GM19239 (cell line): ENCODE measurements at regions not wholly inside any gene's neighbourhood (a gene's known extent, or its start where the extent isn't known, plus 50 kb on each side); places are given as distances from the start of the nearest gene placed in this dataset.
A peak's percentile ranks its signal among the peaks of the same experiment; 100 is the strongest.

Source experiments
- DNase-seq: peaks from one replicate; pipeline ENCODE4 v3.0.0; 2011; ENCODE audit warnings: low spot score; ENCODE audit not compliant: insufficient read length
- FAIRE-seq: peaks from 2 replicates; lab custom pipeline; 2011; peaks lifted over from hg19 to GRCh38; lab: Jason Lieb, UNC

DNA sequence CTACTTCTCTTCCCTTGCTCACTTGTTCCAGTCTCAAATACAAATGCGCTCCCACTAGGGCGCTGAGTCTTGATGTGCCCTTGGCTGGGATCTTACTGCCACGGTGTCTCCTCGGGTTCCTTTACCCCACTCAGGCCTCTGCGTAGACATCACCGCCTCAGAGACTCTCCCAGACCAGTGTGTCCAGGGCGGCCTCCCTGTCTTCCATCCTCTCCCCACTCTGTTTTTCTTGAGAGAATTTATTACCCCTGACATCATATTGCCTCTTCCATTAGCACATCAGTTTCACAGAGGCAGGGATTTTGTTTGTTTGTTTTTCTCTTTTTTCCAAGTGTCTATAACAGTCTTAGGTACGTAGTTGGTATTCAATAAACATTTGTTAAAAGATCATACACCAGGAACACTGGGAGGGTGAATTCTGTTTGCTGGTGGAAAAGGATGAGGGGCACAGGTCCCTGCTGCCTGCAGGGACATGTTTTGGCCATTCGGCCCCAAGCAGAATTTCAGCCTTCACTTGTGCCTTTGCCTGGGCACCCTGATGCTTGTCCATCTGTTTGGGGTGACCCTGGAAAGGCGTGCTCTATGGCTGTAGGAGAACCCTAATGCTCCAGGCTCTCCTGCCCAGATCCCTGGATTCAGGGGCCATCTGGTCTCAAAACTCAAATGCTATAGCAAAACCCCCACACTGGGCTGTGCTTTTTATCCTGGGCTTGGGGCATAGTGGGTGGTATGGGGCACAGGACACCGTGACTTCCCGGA is 55.0 kb downstream of the RPL37A start:
- DNase-seq (no peak), FAIRE-seq (no peak)

DNA sequence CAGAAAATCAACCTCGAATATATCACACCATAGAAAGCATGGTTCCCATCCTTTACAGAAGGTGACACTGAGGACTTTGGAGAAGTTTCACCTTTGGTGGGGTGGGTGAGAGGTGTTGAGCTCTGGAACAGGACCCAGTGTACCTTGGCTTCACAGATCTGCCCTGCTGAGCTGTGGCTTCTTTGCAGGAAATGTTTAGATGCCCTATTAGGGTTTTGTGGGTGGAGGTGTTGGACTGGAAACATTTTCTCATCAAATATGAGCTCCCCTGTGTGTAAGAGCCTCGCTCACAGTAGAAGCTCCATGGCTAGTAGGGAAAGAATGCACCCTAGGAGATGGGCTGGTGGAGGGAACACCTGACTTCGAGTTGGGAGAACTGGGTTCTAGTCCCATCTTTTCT is 55.6 kb downstream of the RPL37A start:
- no peak for DNase-seq
- FAIRE-seq: no peak

- no peak for FAIRE-seq
Observed at GRCh38 chr2:216554755-216555154, 56.1 kb downstream of the RPL37A start.

GRCh38 chr2:216555274-216555673 is 56.6 kb downstream of the RPL37A start:
- no peak for DNase-seq
- no peak for FAIRE-seq

More at GRCh38 chr2:216554755-216555154, 56.1 kb downstream of the RPL37A start:
- no peak for DNase-seq

- DNase-seq (no peak), FAIRE-seq (no peak)
Observed at GRCh38 chr2:216556202-216556601, 57.6 kb downstream of the RPL37A start.

- FAIRE-seq (no peak), DNase-seq (no peak)
Observed at GRCh38 chr2:216557413-216557812, 58.8 kb downstream of the RPL37A start.

DNA sequence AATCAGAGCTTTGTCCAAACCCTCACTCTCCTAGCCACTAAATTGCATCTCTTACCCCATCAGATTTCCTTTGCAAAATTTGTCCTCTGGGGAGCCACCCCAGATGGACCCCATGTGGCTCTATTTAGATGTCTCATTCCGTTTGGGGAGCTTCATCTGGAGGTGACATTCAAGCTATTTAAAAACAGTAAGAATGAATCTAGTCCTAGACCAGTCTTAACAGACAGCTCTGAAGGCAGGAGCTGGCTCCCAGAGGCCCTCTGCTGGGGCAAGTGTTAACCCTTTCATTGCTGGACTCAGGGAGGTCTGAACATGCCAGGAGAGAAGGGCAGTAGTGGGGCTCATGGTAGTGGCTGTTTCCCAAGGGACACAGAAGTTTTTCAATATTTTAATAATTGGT is 59.2 kb downstream of the RPL37A start:
- DNase-seq: no peak
- FAIRE-seq: no peak

GRCh38 chr2:216559625-216560156 is 61.0 kb downstream of the RPL37A start:
- no peak for FAIRE-seq
- DNase-seq: no peak

DNA sequence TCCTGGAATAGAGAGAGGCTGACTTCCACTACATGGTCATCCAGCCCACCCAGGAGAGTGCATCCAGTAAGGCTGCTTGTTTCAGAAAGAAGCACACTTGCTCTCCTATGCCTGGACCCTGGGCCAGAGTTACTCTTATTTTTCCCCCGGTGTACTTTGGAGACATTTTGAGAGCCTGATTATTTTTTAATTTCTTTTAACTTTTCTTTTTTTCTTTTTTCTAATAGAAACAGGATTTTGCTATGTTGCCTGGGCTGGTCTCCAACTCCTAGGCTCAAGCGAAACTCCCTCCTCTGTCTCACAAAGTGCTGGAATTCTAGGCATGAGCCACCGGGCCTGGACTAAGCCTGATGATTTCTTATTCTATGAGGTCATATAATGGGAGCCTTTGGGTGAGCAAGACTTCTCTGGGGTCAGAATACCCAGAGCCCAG is 62.2 kb downstream of the RPL37A start:
- FAIRE-seq (no peak), DNase-seq (no peak)

- FAIRE-seq (no peak), DNase-seq (no peak)
Observed at GRCh38 chr2:216562696-216563435, 64.2 kb downstream of the RPL37A start.

DNA sequence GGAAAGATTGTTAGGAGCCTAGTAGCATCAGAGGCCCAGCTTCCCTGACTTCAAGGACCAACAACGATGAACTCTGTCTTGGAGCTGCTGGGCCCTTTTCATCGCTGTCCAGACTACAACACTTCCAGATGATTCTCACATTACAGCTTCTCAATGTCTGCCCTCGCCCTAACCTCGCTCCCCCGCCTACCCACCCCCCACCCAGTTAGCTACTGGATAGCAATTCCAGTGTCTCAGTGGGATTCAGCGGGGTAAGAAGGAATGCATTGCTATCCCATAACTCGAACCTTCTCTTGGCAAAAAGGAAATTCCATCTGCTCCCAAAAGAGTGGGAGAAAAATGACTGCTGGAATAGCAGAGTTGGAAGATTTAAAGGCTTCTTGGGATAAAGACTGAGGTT is 65.0 kb downstream of the RPL37A start:
- FAIRE-seq: no peak
- no peak for DNase-seq

GRCh38 chr2:216564611-216565010 is 66.0 kb downstream of the RPL37A start:
- FAIRE-seq (no peak), DNase-seq (no peak)

DNA sequence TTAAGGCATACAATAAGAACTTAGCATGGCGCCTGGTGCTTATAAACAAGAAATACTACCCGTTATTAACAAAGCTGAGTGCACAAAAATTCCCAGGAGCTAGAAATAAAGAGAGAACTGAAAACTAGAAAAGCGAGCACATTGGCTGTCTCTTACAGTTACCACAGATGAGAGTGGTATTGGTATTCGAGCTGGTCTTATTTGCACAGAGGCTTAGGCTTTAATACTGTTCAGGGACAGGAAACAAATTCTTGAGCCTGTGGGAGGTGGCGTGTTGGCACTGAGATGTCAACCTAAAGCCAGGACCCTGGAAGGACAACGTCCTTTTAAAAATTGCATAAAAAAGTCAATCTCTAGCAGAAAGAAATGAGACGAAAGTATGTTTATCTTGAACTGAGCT is 67.3 kb upstream of the IGFBP2 start:
- FAIRE-seq: peak; percentile 37
- DNase-seq: no peak

DNA sequence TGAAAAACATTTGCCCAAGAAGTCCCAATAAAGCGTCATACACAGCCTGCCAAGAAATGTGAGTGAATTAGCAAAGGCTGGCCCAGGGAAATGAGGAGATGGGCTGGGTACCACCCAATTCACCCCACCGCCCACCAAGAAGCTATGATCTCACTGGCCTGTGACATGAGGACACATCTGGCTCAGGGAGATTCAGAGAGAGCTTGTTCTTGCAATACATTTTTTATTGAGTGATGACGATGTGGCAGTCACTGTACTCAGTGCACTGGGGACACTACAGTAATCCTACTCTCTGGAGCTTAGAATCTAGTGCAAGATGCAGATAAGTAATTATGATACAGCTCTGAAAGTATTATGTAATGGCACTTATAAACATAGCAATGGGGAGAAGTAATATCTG is 64.6 kb upstream of the IGFBP2 start:
- FAIRE-seq: no peak
- no peak for DNase-seq

DNA sequence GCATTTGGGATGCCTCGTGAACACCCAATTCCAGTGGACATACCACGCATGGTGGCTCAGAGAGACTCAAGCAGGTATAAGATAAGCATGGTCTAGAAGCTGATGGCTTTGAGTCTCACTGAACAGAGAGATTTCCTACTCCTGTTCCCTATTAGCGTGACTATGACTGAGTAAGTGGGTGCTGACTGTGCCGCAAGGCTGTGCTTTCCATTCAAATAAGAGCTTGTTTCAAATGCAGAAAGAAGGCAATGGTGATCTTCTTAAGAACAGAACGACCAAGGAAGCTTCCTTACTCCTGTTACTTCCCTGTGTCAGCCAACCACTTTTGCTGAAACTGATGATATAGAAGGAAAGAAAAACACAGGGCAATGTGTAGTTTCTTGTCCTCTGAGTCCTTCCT is 63.5 kb upstream of the IGFBP2 start:
- FAIRE-seq: no peak
- no peak for DNase-seq

GRCh38 chr2:216570357-216570756 is 62.9 kb upstream of the IGFBP2 start:
- no peak for FAIRE-seq
- no peak for DNase-seq

DNA sequence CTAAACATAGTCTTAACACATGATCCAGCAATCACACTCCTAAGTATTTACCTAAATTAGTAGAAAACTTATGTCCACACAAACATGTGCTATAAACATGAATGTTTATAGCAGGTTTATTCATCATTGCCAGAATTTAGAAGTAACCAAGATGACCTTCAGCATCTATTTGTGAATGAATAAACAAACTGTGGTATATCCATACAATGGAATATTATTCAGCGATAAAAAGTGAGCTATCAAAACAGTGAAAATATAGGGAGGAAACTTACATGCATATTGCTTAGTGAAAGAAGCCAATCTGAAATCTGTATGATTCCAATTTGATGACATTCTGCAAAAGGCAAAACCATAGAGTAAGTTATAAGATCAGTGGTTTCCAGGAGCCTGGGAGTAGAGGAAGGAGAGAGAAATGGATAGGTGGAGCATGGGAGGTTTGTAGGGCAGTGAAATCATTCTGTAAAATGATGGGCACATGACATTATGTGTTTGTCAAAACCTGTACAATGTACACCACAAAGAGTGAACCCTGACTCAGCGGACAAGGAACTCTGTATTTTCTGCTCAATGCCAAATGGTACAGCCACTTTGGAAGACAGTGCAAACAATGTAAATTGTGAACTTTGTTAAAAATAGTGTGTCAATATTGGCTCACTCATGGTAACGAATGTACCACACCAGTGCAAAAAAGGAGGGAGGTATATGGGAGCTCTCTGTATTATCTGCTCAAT is 61.9 kb upstream of the IGFBP2 start:
- DNase-seq (no peak), FAIRE-seq (no peak)

DNA sequence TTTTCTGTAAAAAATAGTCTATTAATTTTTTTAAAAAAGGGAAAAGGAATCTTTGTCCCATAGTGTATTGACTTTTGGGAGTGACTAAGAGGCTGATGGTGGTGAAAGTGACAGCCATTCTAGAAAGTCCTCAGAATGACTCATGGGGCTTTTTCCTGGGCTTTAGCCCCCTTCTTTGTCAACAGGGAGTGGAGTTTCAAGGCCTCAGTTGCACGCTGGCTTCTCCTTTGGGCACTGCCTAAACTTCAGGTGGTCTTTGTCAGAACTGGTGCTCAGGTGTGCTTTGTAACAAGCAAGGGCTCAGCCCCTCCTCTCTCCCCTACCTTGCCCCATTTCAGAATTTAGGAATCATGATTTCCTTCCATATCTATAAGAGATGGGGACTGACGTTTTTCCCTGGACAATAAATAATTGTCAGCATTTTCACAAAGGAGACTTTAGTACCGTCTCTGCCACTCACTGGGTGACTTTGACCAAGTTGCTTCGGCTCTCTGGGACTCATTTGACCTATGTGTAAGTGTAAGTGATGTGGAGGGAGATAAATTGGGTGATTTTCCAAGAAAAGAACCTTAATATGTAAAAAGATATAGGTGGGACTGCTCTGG is 61.2 kb upstream of the IGFBP2 start:
- no peak for DNase-seq

GRCh38 chr2:216572582-216573578 is 60.3 kb upstream of the IGFBP2 start:
- DNase-seq: no peak
- no peak for FAIRE-seq

More for the DNA sequence above, 61.2 kb upstream of the IGFBP2 start:
- FAIRE-seq: no peak
